Hepatocyte (in vitro differentiated cells): ENCODE measurements at regions not wholly inside any gene's neighbourhood (a gene's known extent, or its start where the extent isn't known, plus 50 kb on each side); places are given as distances from the start of the nearest gene placed in this dataset.
"Not testable (repeated sequence)": the region's sequence is repeated elsewhere in the genome, so short reads cannot be mapped to it uniquely, and the experiment has no call there.

Source experiments
- EZH2 ChIP-seq: fragments of 200-600 bp; sonication (generic); IDR thresholded peaks from 2 replicates; pipeline ENCODE4 v1.6.1; 2016; ENCODE audit warnings: antibody characterized with exemption, mild to moderate bottlenecking, borderline replicate concordance
- TF ChIP-seq, protein P1 (sequence below): fragments of 200-600 bp; sonication (generic); IDR thresholded peaks from 2 replicates; pipeline ENCODE4 v1.5.1; 2016; ENCODE audit warnings: antibody characterized with exemption, mild to moderate bottlenecking; ENCODE audit not compliant: poor library complexity

DNA sequence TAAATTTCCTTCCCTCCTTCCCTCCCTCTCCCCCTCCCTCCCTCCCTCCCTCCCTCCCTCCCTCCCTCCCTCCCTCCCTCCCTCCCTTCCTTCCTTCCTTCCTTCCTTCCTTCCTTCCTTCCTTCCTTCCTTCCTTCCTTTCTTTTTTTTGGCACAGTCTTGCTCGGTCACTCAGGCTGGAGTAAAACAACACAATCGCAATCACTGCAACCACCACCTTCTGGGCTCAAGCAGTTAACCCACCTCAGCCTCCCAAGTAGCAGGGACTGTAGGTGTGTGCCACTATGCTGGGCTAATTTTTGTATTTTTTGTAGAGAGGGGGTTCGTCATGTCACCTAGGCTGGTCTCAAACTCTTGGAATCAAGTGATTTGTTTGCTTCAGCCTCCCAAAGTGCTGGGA is 101.7 kb downstream of the RFPL4B start:
- TF ChIP-seq, protein P1, sequence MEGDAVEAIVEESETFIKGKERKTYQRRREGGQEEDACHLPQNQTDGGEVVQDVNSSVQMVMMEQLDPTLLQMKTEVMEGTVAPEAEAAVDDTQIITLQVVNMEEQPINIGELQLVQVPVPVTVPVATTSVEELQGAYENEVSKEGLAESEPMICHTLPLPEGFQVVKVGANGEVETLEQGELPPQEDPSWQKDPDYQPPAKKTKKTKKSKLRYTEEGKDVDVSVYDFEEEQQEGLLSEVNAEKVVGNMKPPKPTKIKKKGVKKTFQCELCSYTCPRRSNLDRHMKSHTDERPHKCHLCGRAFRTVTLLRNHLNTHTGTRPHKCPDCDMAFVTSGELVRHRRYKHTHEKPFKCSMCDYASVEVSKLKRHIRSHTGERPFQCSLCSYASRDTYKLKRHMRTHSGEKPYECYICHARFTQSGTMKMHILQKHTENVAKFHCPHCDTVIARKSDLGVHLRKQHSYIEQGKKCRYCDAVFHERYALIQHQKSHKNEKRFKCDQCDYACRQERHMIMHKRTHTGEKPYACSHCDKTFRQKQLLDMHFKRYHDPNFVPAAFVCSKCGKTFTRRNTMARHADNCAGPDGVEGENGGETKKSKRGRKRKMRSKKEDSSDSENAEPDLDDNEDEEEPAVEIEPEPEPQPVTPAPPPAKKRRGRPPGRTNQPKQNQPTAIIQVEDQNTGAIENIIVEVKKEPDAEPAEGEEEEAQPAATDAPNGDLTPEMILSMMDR, result not testable (repeated sequence)
- TF ChIP-seq EZH2, result not testable (repeated sequence)
